ENCODE measurements at regions not wholly inside any gene's neighbourhood (a gene's known extent, or its start where the extent isn't known, plus 50 kb on each side); places are given as distances from the start of the nearest gene placed in this dataset.
"Not testable (repeated sequence)": the region's sequence is repeated elsewhere in the genome, so short reads cannot be mapped to it uniquely, and the experiment has no call there.

GRCh38 chr5:163580516-163580915, 75.1 kb downstream of the MAT2B start:
- TF ChIP-seq CTCF (IDR thresholded peaks at IDR 0.05) = no peak
- no peaks in the 10 kb centered on the region for H3K9me3 ChIP-seq
- intact Hi-C loops (cut with DNase I) = no loop called here
- no peak overlapping the region for H3K4me3 ChIP-seq
- no peaks in the 10 kb centered on the region for H3K36me3 ChIP-seq
- H3K4me1 ChIP-seq = no peaks in the 10 kb centered on the region
- no peak for ATAC-seq
- H3K27me3 ChIP-seq = no peaks in the 10 kb centered on the region
- H3K27ac ChIP-seq = no peak overlapping the region
- DNase-seq = no peak

- DNase-seq; H3K9me3 ChIP-seq; H3K4me3 ChIP-seq; H3K4me1 ChIP-seq; intact Hi-C loops (cut with DNase I); H3K27me3 ChIP-seq; ATAC-seq; H3K36me3 ChIP-seq; H3K27ac ChIP-seq: not testable (repeated sequence)
Measured at GRCh38 chr5:163583491-163584153, 78.2 kb downstream of the MAT2B start.

- Histone ChIP-seq H3K27me3 (peaks cover 4% of the 10 kb centered on the region), H3K27ac (no peak overlapping the region), H3K4me3 (no peak overlapping the region), H3K9me3 (no peaks in the 10 kb centered on the region), H3K36me3 (no peaks in the 10 kb centered on the region), H3K4me1 (no peaks in the 10 kb centered on the region)
- no peak for TF ChIP-seq CTCF (IDR thresholded peaks at IDR 0.05)
- ATAC-seq (no peak), DNase-seq (no peak)
- intact Hi-C loops (cut with DNase I) = no loop called here
Measured at GRCh38 chr5:163585206-163585605, 79.8 kb downstream of the MAT2B start.

- no peak overlapping the region for H3K4me3 ChIP-seq
- no peaks in the 10 kb centered on the region for H3K9me3 ChIP-seq
- no peak overlapping the region for H3K27ac ChIP-seq
- intact Hi-C loops (cut with DNase I) = no loop called here
- H3K4me1 ChIP-seq = no peaks in the 10 kb centered on the region
- peaks cover 4% of the 10 kb centered on the region for H3K27me3 ChIP-seq
- ATAC-seq (no peak), DNase-seq (no peak)
- no peak for TF ChIP-seq CTCF (IDR thresholded peaks at IDR 0.05)
- H3K36me3 ChIP-seq = no peaks in the 10 kb centered on the region
Measured at GRCh38 chr5:163586531-163586956, 81.1 kb downstream of the MAT2B start.

- intact Hi-C loops (cut with DNase I) = no loop called here
- no peak overlapping the region for H3K27ac ChIP-seq
- no peak overlapping the region for H3K4me3 ChIP-seq
- H3K27me3 ChIP-seq = no peaks in the 10 kb centered on the region
- no peak for TF ChIP-seq CTCF (IDR thresholded peaks at IDR 0.05)
- DNase-seq (no peak), ATAC-seq (no peak)
- no peaks in the 10 kb centered on the region for H3K9me3 ChIP-seq
- H3K36me3 ChIP-seq = no peaks in the 10 kb centered on the region
- H3K4me1 ChIP-seq = no peaks in the 10 kb centered on the region
Measured at GRCh38 chr5:163594951-163595350, 89.5 kb downstream of the MAT2B start.

GRCh38 chr5:163595932-163596607, 90.7 kb downstream of the MAT2B start:
- Histone ChIP-seq H3K27me3 (no peaks in the 10 kb centered on the region), H3K27ac (no peak overlapping the region), H3K9me3 (no peaks in the 10 kb centered on the region), H3K4me1 (no peaks in the 10 kb centered on the region), H3K4me3 (no peak overlapping the region), H3K36me3 (no peaks in the 10 kb centered on the region)
- DNase-seq (no peak), ATAC-seq (no peak)
- no peak for TF ChIP-seq CTCF (IDR thresholded peaks at IDR 0.05)
- intact Hi-C loops (cut with DNase I) = no loop called here

All from upper lobe of right lung (tissue), 1 donor.